ENCODE measurements at regions not wholly inside any gene's neighbourhood (a gene's known extent, or its start where the extent isn't known, plus 50 kb on each side); places are given as distances from the start of the nearest gene placed in this dataset.

DNA sequence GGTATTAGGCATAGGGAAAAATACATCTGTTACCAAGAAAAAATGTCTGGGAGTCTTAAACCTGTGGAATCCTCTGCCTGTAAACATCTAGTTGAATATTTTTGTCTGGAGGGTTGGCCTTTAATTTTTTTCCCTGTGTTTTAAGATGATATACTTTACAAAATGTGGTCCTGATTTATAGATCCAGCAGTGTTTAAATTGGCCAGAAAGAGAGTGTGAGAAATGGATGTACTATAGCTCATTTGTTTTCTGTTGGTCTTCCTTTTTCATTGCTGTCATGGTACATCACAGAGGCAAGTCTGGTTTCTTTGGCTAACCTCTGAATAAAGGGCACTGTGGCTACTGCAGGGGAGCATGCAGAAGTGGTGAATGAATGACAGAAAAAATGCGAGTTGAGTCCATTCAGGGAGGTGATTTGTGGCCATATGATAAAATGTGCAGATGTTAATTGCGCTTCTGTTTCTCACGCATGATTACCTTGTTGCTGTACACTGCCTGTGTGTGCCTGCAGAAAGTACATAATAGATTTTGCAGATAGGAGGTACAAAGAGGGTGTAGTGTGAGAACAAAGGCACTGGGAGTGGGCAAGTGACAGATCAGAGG is 150.0 kb downstream of the NFKBIZ start:
- no peaks in the 10 kb centered on the region for H3K27me3 Mint-ChIP-seq (ENCODE audit: unreplicated experiment)
- TF ChIP-seq, protein P1, sequence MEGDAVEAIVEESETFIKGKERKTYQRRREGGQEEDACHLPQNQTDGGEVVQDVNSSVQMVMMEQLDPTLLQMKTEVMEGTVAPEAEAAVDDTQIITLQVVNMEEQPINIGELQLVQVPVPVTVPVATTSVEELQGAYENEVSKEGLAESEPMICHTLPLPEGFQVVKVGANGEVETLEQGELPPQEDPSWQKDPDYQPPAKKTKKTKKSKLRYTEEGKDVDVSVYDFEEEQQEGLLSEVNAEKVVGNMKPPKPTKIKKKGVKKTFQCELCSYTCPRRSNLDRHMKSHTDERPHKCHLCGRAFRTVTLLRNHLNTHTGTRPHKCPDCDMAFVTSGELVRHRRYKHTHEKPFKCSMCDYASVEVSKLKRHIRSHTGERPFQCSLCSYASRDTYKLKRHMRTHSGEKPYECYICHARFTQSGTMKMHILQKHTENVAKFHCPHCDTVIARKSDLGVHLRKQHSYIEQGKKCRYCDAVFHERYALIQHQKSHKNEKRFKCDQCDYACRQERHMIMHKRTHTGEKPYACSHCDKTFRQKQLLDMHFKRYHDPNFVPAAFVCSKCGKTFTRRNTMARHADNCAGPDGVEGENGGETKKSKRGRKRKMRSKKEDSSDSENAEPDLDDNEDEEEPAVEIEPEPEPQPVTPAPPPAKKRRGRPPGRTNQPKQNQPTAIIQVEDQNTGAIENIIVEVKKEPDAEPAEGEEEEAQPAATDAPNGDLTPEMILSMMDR (IDR thresholded peaks at IDR 0.05; ENCODE audit: unreplicated experiment): no peak
- no peaks in the 10 kb centered on the region for H3K9me3 Mint-ChIP-seq (ENCODE audit: unreplicated experiment)
- no peak overlapping the region for H3K27ac Mint-ChIP-seq (ENCODE audit: unreplicated experiment)
- no peak for DNase-seq (ENCODE audit: low spot score)
- H3K4me1 Mint-ChIP-seq (ENCODE audit: unreplicated experiment): no peaks in the 10 kb centered on the region
- H3K4me3 Mint-ChIP-seq (ENCODE audit: unreplicated experiment): no peak overlapping the region
- no peaks in the 10 kb centered on the region for H3K36me3 Mint-ChIP-seq (ENCODE audit: low read depth, unreplicated experiment)

GRCh38 chr3:102000620-102001209 is 151.4 kb downstream of the NFKBIZ start:
- DNase-seq (ENCODE audit: low spot score): no peak
- no peaks in the 10 kb centered on the region for H3K36me3 Mint-ChIP-seq (ENCODE audit: low read depth, unreplicated experiment)
- TF ChIP-seq, protein P1 (IDR thresholded peaks at IDR 0.05; ENCODE audit: unreplicated experiment): no peak

GRCh38 chr3:102002056-102002455 is 152.7 kb downstream of the NFKBIZ start:
- H3K36me3 Mint-ChIP-seq (ENCODE audit: low read depth, unreplicated experiment): no peaks in the 10 kb centered on the region
- no peak overlapping the region for H3K27ac Mint-ChIP-seq (ENCODE audit: unreplicated experiment)
- no peak overlapping the region for H3K4me3 Mint-ChIP-seq (ENCODE audit: unreplicated experiment)
- no peaks in the 10 kb centered on the region for H3K9me3 Mint-ChIP-seq (ENCODE audit: unreplicated experiment)
- H3K4me1 Mint-ChIP-seq (ENCODE audit: unreplicated experiment): no peaks in the 10 kb centered on the region
- TF ChIP-seq, protein P1 (IDR thresholded peaks at IDR 0.05; ENCODE audit: unreplicated experiment): no peak
- no peaks in the 10 kb centered on the region for H3K27me3 Mint-ChIP-seq (ENCODE audit: unreplicated experiment)
- DNase-seq (ENCODE audit: low spot score): no peak

More at GRCh38 chr3:102000620-102001209, 151.4 kb downstream of the NFKBIZ start:
- Mint-ChIP-seq H3K27me3 (ENCODE audit: unreplicated experiment) (no peaks in the 10 kb centered on the region), H3K4me1 (ENCODE audit: unreplicated experiment) (no peaks in the 10 kb centered on the region), H3K4me3 (ENCODE audit: unreplicated experiment) (no peak overlapping the region), H3K9me3 (ENCODE audit: unreplicated experiment) (no peaks in the 10 kb centered on the region), H3K27ac (ENCODE audit: unreplicated experiment) (no peak overlapping the region)

GRCh38 chr3:102004561-102004960 is 155.2 kb downstream of the NFKBIZ start:
- Mint-ChIP-seq H3K27ac (ENCODE audit: unreplicated experiment) (no peak overlapping the region), H3K27me3 (ENCODE audit: unreplicated experiment) (no peaks in the 10 kb centered on the region), H3K4me1 (ENCODE audit: unreplicated experiment) (no peaks in the 10 kb centered on the region), H3K9me3 (ENCODE audit: unreplicated experiment) (no peaks in the 10 kb centered on the region), H3K36me3 (ENCODE audit: low read depth, unreplicated experiment) (no peaks in the 10 kb centered on the region), H3K4me3 (ENCODE audit: unreplicated experiment) (no peak overlapping the region)
- no peak for DNase-seq (ENCODE audit: low spot score)
- TF ChIP-seq, protein P1 (IDR thresholded peaks at IDR 0.05; ENCODE audit: unreplicated experiment): no peak

DNA sequence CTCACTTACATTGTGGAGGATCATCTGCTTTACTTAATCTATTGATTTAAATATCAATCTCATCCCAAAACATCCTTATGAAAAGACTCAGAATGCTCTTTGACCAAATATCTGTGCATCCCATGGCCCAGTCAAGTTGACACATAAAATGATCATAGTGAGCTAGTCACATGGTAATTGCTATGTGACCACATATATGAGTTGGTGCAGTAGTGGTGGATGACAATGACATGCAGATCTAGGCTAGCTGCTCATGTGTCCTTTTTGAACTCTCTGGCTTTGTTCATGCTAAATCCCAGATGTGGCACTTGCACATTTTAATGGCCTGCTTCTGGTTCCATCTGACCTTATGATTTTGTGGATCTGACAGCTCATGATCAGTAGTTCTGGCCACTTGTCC is 156.2 kb downstream of the NFKBIZ start:
- H3K27me3 Mint-ChIP-seq (ENCODE audit: unreplicated experiment): no peaks in the 10 kb centered on the region
- H3K36me3 Mint-ChIP-seq (ENCODE audit: low read depth, unreplicated experiment): no peaks in the 10 kb centered on the region
- no peaks in the 10 kb centered on the region for H3K9me3 Mint-ChIP-seq (ENCODE audit: unreplicated experiment)
- no peaks in the 10 kb centered on the region for H3K4me1 Mint-ChIP-seq (ENCODE audit: unreplicated experiment)
- H3K27ac Mint-ChIP-seq (ENCODE audit: unreplicated experiment): no peak overlapping the region
- TF ChIP-seq, protein P1 (IDR thresholded peaks at IDR 0.05; ENCODE audit: unreplicated experiment): no peak
- no peak for DNase-seq (ENCODE audit: low spot score)
- H3K4me3 Mint-ChIP-seq (ENCODE audit: unreplicated experiment): no peak overlapping the region
